DMS53 treated with DMSO at 0.1 percent for 48 hours (cell line): ENCODE measurements at regions not wholly inside any gene's neighbourhood (a gene's known extent, or its start where the extent isn't known, plus 50 kb on each side); places are given as distances from the start of the nearest gene placed in this dataset.
A peak's percentile ranks its signal among the peaks of the same experiment; 100 is the strongest.
"Not testable (repeated sequence)": the region's sequence is repeated elsewhere in the genome, so short reads cannot be mapped to it uniquely, and the experiment has no call there.

Experiments
- DNase-seq: peaks from one replicate; lab custom pipeline; 2025; ENCODE audit not compliant: unreplicated experiment; lab: John Stamatoyannopoulos, UW

DNA sequence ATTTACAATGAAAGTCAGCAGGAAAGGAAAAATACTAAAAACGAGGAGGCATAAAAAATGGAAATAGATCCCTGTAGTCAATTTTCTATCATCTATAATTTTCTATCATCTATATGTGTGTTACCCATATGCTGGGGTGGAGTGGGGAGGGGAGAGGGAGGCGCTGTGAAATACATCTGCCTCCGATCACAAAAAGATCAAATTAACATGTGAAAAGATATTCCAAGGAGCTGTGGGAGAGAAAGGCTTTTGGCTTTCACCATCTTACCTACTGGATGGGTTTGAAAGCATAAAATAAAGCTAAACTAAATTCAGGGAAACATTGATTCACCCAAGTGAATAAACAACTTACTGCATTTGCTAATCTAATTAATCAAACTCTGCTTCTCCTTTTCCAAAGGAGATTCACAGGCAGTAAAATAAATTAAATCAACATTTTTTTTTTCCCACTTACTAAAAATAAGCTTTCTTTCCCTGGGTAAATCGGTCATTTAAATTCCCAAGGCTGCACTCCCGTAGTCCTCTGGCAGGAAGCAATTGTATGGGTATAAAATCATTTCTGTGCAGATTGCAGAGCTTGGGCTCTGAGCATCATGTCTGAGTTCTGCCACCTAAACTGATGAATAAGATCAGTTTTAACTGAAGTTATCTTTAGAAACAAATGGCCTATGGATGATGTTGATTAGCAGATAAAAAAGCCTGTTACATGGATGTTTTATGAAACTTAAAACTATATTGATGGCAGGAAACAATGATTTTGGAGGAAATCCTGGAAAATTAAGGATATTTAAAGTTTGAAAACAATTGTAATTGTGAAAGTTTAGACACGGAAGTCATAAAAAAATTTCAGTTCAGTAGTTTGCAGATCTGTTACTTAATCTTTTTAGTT, 147.9 kb downstream of the SOX4 start:
- DNase-seq = peak; percentile 10

DNA sequence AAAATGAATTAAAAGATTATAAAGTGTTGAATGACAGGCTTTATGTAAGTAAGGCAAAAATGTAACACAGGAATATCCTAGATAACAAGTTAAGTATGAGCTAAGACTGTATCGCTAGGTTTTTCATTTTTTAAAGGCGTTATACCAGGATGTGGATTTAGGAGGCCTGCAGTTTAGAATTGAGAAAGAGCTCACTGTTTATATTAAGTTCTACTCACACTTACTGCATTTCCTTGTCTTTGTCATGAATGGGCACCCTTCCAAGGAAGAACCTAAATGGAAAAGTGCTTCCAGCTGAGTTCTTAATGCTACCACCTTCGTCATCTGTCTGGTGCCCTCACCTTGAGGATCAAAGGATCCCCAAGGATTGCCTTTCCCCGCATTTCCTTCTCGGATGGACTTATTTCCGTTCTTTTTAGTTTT, 148.7 kb downstream of the SOX4 start:
- DNase-seq = no peak

- DNase-seq = no peak
Observed at GRCh38 chr6:21744331-21744730, 150.8 kb downstream of the SOX4 start.

DNA sequence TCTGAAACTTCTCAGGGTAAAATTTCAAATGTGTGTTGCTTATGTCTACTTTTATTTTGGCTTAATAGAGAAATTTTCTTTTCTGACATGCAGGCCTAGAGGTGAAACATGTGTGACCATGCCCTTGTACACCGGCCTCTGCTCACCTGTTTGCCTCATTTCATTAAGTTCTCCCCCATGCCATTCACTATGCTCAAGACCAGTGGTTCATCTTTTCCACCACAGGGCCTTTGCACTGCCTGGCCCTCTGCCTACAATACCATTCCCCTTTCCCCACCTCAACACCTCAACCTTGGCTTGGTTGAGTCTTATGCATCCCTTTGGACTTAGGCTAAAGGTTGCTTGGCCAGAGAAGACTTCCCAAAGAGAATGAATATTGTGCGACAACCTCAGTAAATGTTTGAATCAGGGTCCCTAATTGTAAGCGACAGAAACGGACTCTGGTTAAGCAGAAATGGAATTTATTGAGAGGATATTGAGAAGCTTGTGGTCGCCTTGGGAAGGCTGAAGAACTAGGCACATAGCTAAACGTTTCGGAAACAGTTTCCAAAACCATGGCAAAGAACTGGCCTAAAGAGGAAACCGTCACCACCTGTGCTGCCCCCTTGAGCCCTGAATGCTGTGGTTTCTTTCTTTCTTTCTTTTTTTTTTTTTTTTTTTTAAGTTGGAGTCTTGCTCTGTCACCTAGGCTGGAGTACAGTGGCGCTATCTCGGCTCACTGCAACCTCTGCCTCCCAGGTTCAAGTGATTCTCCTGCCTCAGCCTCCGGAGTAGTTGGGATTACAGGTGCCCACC, 152.2 kb downstream of the SOX4 start:
- no peak for DNase-seq

GRCh38 chr6:21747441-21747840, 153.9 kb downstream of the SOX4 start:
- no peak for DNase-seq

GRCh38 chr6:21748343-21749056, 154.9 kb downstream of the SOX4 start:
- peak; percentile 25 for DNase-seq

GRCh38 chr6:21749754-21750153, 156.2 kb downstream of the SOX4 start:
- no peak for DNase-seq

DNA sequence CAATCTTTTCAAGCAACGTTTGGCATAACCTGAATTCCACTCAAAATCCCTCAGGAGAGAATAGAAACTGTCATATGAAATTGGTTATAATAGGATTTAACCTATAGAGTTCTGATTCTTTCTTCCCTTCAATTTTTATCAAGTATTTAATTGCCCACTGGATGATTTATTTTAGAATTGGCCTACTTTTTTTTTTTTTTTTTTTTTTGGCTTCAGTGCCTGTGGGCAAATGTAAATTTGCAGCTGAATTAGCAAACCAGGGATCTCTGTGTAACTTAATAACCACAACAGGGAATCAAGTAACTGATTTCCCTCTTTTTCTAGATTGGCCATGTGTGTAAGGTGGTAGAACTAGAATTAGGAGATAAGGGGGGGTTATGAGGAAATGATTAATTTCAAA, 157.0 kb downstream of the SOX4 start:
- DNase-seq = no peak

GRCh38 chr6:21751608-21752007, 158.1 kb downstream of the SOX4 start:
- no peak for DNase-seq

GRCh38 chr6:21752054-21752811, 158.7 kb downstream of the SOX4 start:
- DNase-seq = no peak

- peak; percentile 28 for DNase-seq
Observed at GRCh38 chr6:21753241-21754108, 159.9 kb downstream of the SOX4 start.

GRCh38 chr6:21754891-21755290, 161.3 kb downstream of the SOX4 start:
- DNase-seq = no peak

- DNase-seq = no peak
Observed at GRCh38 chr6:21756487-21756886, 162.9 kb downstream of the SOX4 start.

- not testable (repeated sequence) for DNase-seq
Observed at GRCh38 chr6:21757392-21757791, 163.8 kb downstream of the SOX4 start.

DNA sequence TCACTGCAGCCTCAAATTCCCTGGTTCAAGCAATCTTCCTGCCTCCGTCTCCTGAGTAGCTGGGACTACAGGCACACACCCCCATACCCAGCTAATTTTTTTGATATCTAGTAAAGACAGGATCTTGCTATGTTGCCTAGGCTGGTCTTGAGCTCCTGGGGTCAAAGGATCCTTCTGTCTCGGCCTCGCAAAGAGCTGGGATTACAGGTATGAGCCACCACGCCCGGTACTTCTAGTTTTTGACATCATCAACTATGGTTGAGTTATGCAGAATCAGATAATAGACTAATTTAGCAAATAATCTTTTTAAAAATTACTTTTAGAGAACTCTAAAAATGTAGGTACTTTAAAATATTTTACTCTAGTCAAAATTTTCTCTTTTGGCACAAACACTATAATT, 166.2 kb downstream of the SOX4 start:
- DNase-seq = no peak

- DNase-seq = not testable (repeated sequence)
Observed at GRCh38 chr6:21761053-21761730, 167.6 kb downstream of the SOX4 start.

DNA sequence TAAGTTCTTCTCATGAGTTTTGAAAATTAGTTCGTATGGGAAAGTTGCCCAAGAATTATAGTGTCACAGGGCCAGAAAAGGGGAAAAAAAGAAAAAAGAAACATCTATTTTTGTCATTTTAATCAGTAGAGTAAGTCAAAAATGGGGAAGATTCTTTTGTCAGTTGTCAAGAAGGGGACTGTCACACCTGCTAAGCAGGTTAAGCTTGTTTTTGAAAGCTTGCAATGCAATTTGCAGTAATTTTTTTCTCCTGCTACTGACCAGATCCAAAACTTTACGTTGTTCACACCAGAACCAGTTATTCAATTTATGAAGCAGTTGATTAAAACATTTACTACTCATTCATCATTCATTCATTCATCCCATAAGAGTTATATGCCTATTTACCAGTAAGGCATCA, 171.4 kb downstream of the SOX4 start:
- no peak for DNase-seq

- DNase-seq = no peak
Observed at GRCh38 chr6:21767891-21768648, 174.5 kb downstream of the SOX4 start.
